Neural progenitor cell (in vitro differentiated cells): ENCODE measurements at regions not wholly inside any gene's neighbourhood (a gene's known extent, or its start where the extent isn't known, plus 50 kb on each side); places are given as distances from the start of the nearest gene placed in this dataset.

Experiments
- DNase-seq: peaks from one replicate; pipeline ENCODE4 v3.0.0-alpha.2; 2016; ENCODE audit warnings: low spot score
- H2AFZ ChIP-seq: fragments of 200-600 bp; sonication (generic); replicated peaks from 2 replicates; pipeline ENCODE4 v1.6.1; 2016; ENCODE audit warnings: antibody characterized with exemption
- H3F3A ChIP-seq: fragments of 200-600 bp; sonication (generic); 2 replicates; pipeline ENCODE4 v1.6.1; 2016; ENCODE audit warnings: antibody characterized with exemption, low read depth
- H3K27ac ChIP-seq: fragments of 200-600 bp; sonication (generic); 2 replicates; pipeline ENCODE4 v1.5.1; 2016; ENCODE audit warnings: mild to moderate bottlenecking
- H3K27me3 ChIP-seq: fragments of 200-600 bp; sonication (generic); 2 replicates; pipeline ENCODE4 v1.6.1; 2016; ENCODE audit warnings: mild to moderate bottlenecking, moderate library complexity
- H3K36me3 ChIP-seq: fragments of 200-600 bp; sonication (generic); 2 replicates; pipeline ENCODE4 v1.5.1; 2016
- H3K4me1 ChIP-seq: fragments of 200-600 bp; sonication (generic); 2 replicates; pipeline ENCODE4 v1.6.1; 2016; ENCODE audit warnings: mixed run types
- H3K4me2 ChIP-seq: fragments of 200-600 bp; sonication (generic); 2 replicates; pipeline ENCODE4 v1.6.1; 2016
- H3K4me3 ChIP-seq: fragments of 200-600 bp; sonication (generic); 2 replicates; pipeline ENCODE4 v1.5.1; 2016
- H3K79me2 ChIP-seq: fragments of 200-600 bp; sonication (generic); 2 replicates; pipeline ENCODE4 v1.6.1; 2016; ENCODE audit warnings: low read depth
- H3K9ac ChIP-seq: fragments of 200-600 bp; sonication (generic); 2 replicates; pipeline ENCODE4 v1.6.1; 2016
- H3K9me3 ChIP-seq: fragments of 200-600 bp; sonication (generic); 2 replicates; pipeline ENCODE4 v1.5.1; 2016; ENCODE audit warnings: low read depth
- H4K20me1 ChIP-seq: fragments of 200-600 bp; sonication (generic); 2 replicates; pipeline ENCODE4 v1.6.1; 2016; ENCODE audit warnings: low read depth
- H3K27ac Mint-ChIP-seq: 3 replicates; pipeline ENCODE4 v1.8.0; 2021; ENCODE audit warnings: mixed read lengths
- H3K27me3 Mint-ChIP-seq: 2 replicates; pipeline ENCODE4 v1.8.0; 2022; ENCODE audit warnings: low read depth, mild to moderate bottlenecking, inconsistent platforms, moderate library complexity, mixed read lengths; ENCODE audit not compliant: insufficient read depth
- H3K36me3 Mint-ChIP-seq: 3 replicates; pipeline ENCODE4 v1.8.0; 2021; ENCODE audit warnings: mixed read lengths
- H3K4me1 Mint-ChIP-seq: 3 replicates; pipeline ENCODE4 v1.8.0; 2021; ENCODE audit warnings: mixed read lengths
- H3K4me3 Mint-ChIP-seq: 3 replicates; pipeline ENCODE4 v1.8.0; 2021; ENCODE audit warnings: mild to moderate bottlenecking, moderate library complexity, mixed read lengths
- H3K9me3 Mint-ChIP-seq: 3 replicates; pipeline ENCODE4 v1.8.0; 2020; ENCODE audit warnings: mixed read lengths
- CTCF ChIP-seq: fragments of 200-600 bp; sonication (generic); IDR thresholded peaks from 2 replicates; pipeline ENCODE4 v1.5.1; 2017; ENCODE audit warnings: antibody characterized with exemption, mild to moderate bottlenecking
- EZH2 ChIP-seq: fragments of 200-600 bp; sonication (generic); IDR thresholded peaks from 2 replicates; pipeline ENCODE4 v1.6.1; 2017; ENCODE audit warnings: antibody characterized with exemption, mild to moderate bottlenecking, moderate library complexity
- EZH2phosphoT487 ChIP-seq: fragments of 200-600 bp; sonication (generic); IDR thresholded peaks from 2 replicates; pipeline ENCODE4 v1.6.1; 2017; ENCODE audit warnings: antibody characterized with exemption

GRCh38 chr18:77457681-77458080 is 208.0 kb downstream of the GALR1 start:
- Histone ChIP-seq H3K4me2 (no peak overlapping the region), H3K4me3 (no peak overlapping the region), H3K27ac (no peak overlapping the region), H3K36me3 (no peaks in the 10 kb centered on the region), H3K9me3 (no peaks in the 10 kb centered on the region), H3F3A (no peaks in the 10 kb centered on the region), H3K4me1 (no peaks in the 10 kb centered on the region), H4K20me1 (no peaks in the 10 kb centered on the region), H3K27me3 (no peaks in the 10 kb centered on the region), H3K9ac (no peak overlapping the region), H3K79me2 (no peaks in the 10 kb centered on the region), H2AFZ (no peak overlapping the region)
- Mint-ChIP-seq H3K9me3 (no peaks in the 10 kb centered on the region), H3K36me3 (no peaks in the 10 kb centered on the region), H3K4me1 (no peaks in the 10 kb centered on the region), H3K27me3 (peaks cover 3% of the 10 kb centered on the region), H3K27ac (no peak overlapping the region), H3K4me3 (no peak overlapping the region)
- TF ChIP-seq EZH2 (no peak), CTCF (no peak), EZH2phosphoT487 (no peak)
- DNase-seq, result no peak

- H3K27ac Mint-ChIP-seq, result no peak overlapping the region
- TF ChIP-seq EZH2 (no peak), CTCF (no peak), EZH2phosphoT487 (no peak)
These were observed 211.5 kb downstream of the GALR1 start for GRCh38 chr18:77461062-77461688.

GRCh38 chr18:77464917-77465316 is 215.3 kb downstream of the GALR1 start:
- no peaks in the 10 kb centered on the region for H3K36me3 Mint-ChIP-seq
- Histone ChIP-seq H3K9me3 (no peaks in the 10 kb centered on the region), H3K79me2 (no peaks in the 10 kb centered on the region), H2AFZ (no peak overlapping the region), H3K27ac (no peak overlapping the region), H3K36me3 (no peaks in the 10 kb centered on the region), H3K9ac (no peak overlapping the region), H3K4me3 (no peak overlapping the region), H3F3A (no peaks in the 10 kb centered on the region), H4K20me1 (no peaks in the 10 kb centered on the region), H3K4me2 (no peak overlapping the region), H3K4me1 (no peaks in the 10 kb centered on the region), H3K27me3 (no peaks in the 10 kb centered on the region)
- no peak overlapping the region for H3K27ac Mint-ChIP-seq
- H3K4me1 Mint-ChIP-seq, result no peaks in the 10 kb centered on the region
- no peaks in the 10 kb centered on the region for H3K27me3 Mint-ChIP-seq
- H3K9me3 Mint-ChIP-seq, result no peaks in the 10 kb centered on the region
- no peak overlapping the region for H3K4me3 Mint-ChIP-seq
- no peak for DNase-seq
- no peak for TF ChIP-seq EZH2
- TF ChIP-seq CTCF, result no peak
- TF ChIP-seq EZH2phosphoT487, result no peak

More at GRCh38 chr18:77461062-77461688, 211.5 kb downstream of the GALR1 start:
- Mint-ChIP-seq H3K4me3 (no peak overlapping the region), H3K27me3 (peaks cover 2% of the 10 kb centered on the region), H3K4me1 (no peaks in the 10 kb centered on the region), H3K36me3 (no peaks in the 10 kb centered on the region), H3K9me3 (no peaks in the 10 kb centered on the region)
- no peaks in the 10 kb centered on the region for H3K36me3 ChIP-seq
- no peak overlapping the region for H3K9ac ChIP-seq
- no peak for DNase-seq
- no peak overlapping the region for H2AFZ ChIP-seq
- no peak overlapping the region for H3K4me2 ChIP-seq
- H3K27ac ChIP-seq, result no peak overlapping the region
- no peaks in the 10 kb centered on the region for H4K20me1 ChIP-seq
- H3K9me3 ChIP-seq, result no peaks in the 10 kb centered on the region
- no peaks in the 10 kb centered on the region for H3K4me1 ChIP-seq
- H3K27me3 ChIP-seq, result no peaks in the 10 kb centered on the region
- no peak overlapping the region for H3K4me3 ChIP-seq
- H3F3A ChIP-seq, result no peaks in the 10 kb centered on the region
- H3K79me2 ChIP-seq, result no peaks in the 10 kb centered on the region
